GM13977 (cell line): ENCODE measurements at regions not wholly inside any gene's neighbourhood (a gene's known extent, or its start where the extent isn't known, plus 50 kb on each side); places are given as distances from the start of the nearest gene placed in this dataset.

Source experiments
- DNase-seq: peaks from one replicate; pipeline ENCODE4 v3.0.0; 2012; ENCODE audit warnings: low spot score
- in situ Hi-C: fragments of 300-500 bp; cut with MboI; formaldehyde crosslinking; loops from one replicate; pipeline ENCODE4 v1.12.0; 2022; ENCODE audit warnings: low sequenced_read_pairs, low pct_unique_long_range_greater_than_20kb, mixed read lengths, inconsistent platforms; ENCODE audit not compliant: unreplicated experiment
- TF ChIP-seq, protein P1 (sequence below): IDR thresholded peaks from 2 replicates; pipeline ENCODE4 v1.5.1; 2012; ENCODE audit warnings: mild to moderate bottlenecking, control low read depth; ENCODE audit not compliant: insufficient read depth; ENCODE audit errors: extremely low read depth, missing control alignments

GRCh38 chr2:16334366-16334765, 331.3 kb downstream of the CYRIA start:
- in situ Hi-C loops: no loop called here
- no peak for DNase-seq
- TF ChIP-seq, protein P1, sequence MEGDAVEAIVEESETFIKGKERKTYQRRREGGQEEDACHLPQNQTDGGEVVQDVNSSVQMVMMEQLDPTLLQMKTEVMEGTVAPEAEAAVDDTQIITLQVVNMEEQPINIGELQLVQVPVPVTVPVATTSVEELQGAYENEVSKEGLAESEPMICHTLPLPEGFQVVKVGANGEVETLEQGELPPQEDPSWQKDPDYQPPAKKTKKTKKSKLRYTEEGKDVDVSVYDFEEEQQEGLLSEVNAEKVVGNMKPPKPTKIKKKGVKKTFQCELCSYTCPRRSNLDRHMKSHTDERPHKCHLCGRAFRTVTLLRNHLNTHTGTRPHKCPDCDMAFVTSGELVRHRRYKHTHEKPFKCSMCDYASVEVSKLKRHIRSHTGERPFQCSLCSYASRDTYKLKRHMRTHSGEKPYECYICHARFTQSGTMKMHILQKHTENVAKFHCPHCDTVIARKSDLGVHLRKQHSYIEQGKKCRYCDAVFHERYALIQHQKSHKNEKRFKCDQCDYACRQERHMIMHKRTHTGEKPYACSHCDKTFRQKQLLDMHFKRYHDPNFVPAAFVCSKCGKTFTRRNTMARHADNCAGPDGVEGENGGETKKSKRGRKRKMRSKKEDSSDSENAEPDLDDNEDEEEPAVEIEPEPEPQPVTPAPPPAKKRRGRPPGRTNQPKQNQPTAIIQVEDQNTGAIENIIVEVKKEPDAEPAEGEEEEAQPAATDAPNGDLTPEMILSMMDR: no peak

GRCh38 chr2:16333681-16334080, 332.0 kb downstream of the CYRIA start:
- TF ChIP-seq, protein P1: no peak
- in situ Hi-C loops: no loop called here
- no peak for DNase-seq

- TF ChIP-seq, protein P1: no peak
- DNase-seq: no peak
- in situ Hi-C loops: no loop called here
These were observed 332.7 kb downstream of the CYRIA start for GRCh38 chr2:16332681-16333557.

GRCh38 chr2:16331772-16332171, 333.9 kb downstream of the CYRIA start:
- TF ChIP-seq, protein P1: no peak
- in situ Hi-C loops: no loop called here
- DNase-seq: no peak

- in situ Hi-C loops: no loop called here
- no peak for DNase-seq
- TF ChIP-seq, protein P1: no peak
These were observed 334.7 kb downstream of the CYRIA start for GRCh38 chr2:16330982-16331381.

DNA sequence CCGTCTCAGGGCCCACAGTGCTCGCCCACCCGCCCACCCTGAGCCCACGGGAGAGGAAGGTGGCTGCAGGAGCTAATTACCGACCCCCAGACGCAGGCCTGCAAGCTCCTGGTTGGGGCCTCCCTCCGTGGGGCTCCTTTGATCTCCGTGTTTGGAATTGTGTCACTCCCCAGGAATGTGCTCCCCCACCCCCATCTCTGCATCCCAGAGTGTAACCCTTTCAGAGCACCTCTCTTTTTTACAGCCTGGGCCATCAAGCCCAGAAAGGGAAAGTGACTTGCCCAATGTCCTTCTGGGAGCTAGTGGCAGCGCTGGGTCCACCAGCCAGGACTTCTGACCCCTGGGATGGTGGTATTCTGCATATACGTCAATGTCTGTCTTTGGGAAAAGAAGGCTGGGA, 335.1 kb downstream of the CYRIA start:
- TF ChIP-seq, protein P1: no peak
- no peak for DNase-seq
- in situ Hi-C loops: no loop called here

DNA sequence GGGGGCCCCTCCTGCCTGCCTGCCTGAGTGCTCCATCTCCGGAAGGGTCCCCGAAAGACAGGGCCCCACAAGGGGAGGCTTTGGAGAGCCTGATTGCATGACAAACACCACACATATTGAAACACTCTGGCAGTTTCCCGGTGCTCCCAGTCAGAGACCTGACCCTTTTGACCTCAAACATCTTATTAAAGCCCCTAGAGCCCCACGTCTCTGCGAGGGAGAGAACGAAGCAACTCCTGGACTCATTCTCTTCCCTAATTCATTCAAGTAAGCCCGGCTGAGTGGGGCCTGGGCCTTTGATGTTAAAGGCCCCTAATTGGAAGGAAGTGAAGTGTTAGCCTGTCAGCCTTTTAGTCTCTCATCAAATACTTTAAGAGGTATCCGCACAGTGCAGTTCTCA, 335.6 kb downstream of the CYRIA start:
- in situ Hi-C loops: no loop called here
- DNase-seq: no peak

More for the DNA sequence above, 335.6 kb downstream of the CYRIA start:
- TF ChIP-seq, protein P1: no peak
